ENCODE measurements at regions not wholly inside any gene's neighbourhood (a gene's known extent, or its start where the extent isn't known, plus 50 kb on each side); places are given as distances from the start of the nearest gene placed in this dataset.
"Not testable (repeated sequence)": the region's sequence is repeated elsewhere in the genome, so short reads cannot be mapped to it uniquely, and the experiment has no call there.

GRCh38 chr2:215866606-215867005 lies 146.7 kb downstream of the MREG start:
- no peaks in the 10 kb centered on the region for H3K36me3 Mint-ChIP-seq (ENCODE audit: unreplicated experiment)
- H3K4me1 Mint-ChIP-seq (ENCODE audit: low read depth, unreplicated experiment) = no peaks in the 10 kb centered on the region
- DNase-seq = no peak
- H3K9me3 Mint-ChIP-seq (ENCODE audit: unreplicated experiment) = no peaks in the 10 kb centered on the region
- H3K27me3 Mint-ChIP-seq (ENCODE audit: unreplicated experiment) = no peaks in the 10 kb centered on the region
- TF ChIP-seq, protein P1, sequence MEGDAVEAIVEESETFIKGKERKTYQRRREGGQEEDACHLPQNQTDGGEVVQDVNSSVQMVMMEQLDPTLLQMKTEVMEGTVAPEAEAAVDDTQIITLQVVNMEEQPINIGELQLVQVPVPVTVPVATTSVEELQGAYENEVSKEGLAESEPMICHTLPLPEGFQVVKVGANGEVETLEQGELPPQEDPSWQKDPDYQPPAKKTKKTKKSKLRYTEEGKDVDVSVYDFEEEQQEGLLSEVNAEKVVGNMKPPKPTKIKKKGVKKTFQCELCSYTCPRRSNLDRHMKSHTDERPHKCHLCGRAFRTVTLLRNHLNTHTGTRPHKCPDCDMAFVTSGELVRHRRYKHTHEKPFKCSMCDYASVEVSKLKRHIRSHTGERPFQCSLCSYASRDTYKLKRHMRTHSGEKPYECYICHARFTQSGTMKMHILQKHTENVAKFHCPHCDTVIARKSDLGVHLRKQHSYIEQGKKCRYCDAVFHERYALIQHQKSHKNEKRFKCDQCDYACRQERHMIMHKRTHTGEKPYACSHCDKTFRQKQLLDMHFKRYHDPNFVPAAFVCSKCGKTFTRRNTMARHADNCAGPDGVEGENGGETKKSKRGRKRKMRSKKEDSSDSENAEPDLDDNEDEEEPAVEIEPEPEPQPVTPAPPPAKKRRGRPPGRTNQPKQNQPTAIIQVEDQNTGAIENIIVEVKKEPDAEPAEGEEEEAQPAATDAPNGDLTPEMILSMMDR (IDR thresholded peaks at IDR 0.05; ENCODE audit: partially characterized antibody, unreplicated experiment) = no peak
- H3K27ac Mint-ChIP-seq (ENCODE audit: unreplicated experiment) = no peak overlapping the region
- no peak overlapping the region for H3K4me3 Mint-ChIP-seq (ENCODE audit: unreplicated experiment)

- no peak overlapping the region for H3K27ac Mint-ChIP-seq (ENCODE audit: unreplicated experiment)
- no peaks in the 10 kb centered on the region for H3K9me3 Mint-ChIP-seq (ENCODE audit: unreplicated experiment)
- H3K4me3 Mint-ChIP-seq (ENCODE audit: unreplicated experiment) = no peak overlapping the region
- no peaks in the 10 kb centered on the region for H3K4me1 Mint-ChIP-seq (ENCODE audit: low read depth, unreplicated experiment)
- no peaks in the 10 kb centered on the region for H3K27me3 Mint-ChIP-seq (ENCODE audit: unreplicated experiment)
- no peak for DNase-seq
- TF ChIP-seq, protein P1 (IDR thresholded peaks at IDR 0.05; ENCODE audit: partially characterized antibody, unreplicated experiment) = no peak
- H3K36me3 Mint-ChIP-seq (ENCODE audit: unreplicated experiment) = peaks cover 4% of the 10 kb centered on the region
These were observed 149.7 kb downstream of the MREG start for GRCh38 chr2:215863687-215864086.

DNA sequence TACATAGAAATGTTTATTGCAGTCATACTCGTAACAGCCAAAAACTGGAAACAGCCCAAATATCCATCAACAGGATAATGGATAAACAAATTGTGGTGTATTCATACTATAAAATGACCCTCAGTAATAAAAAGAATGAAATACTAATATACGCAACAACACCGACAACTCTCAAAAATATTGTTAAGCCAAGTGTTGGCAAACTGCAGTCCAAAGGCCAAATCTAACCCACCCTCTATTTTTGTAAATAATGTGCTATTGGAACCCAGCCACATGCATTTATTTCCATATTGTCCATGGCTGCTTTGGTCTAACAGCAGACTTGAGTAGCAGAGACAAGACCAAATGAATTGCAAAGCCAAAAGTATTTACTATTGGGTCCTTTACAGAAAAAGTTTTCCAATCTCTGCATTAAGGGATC lies 151.0 kb downstream of the MREG start:
- Mint-ChIP-seq H3K27ac (ENCODE audit: unreplicated experiment) (no peak overlapping the region), H3K9me3 (ENCODE audit: unreplicated experiment) (no peaks in the 10 kb centered on the region), H3K36me3 (ENCODE audit: unreplicated experiment) (peaks cover 4% of the 10 kb centered on the region), H3K4me1 (ENCODE audit: low read depth, unreplicated experiment) (no peaks in the 10 kb centered on the region), H3K4me3 (ENCODE audit: unreplicated experiment) (no peak overlapping the region), H3K27me3 (ENCODE audit: unreplicated experiment) (no peaks in the 10 kb centered on the region)
- TF ChIP-seq, protein P1 (IDR thresholded peaks at IDR 0.05; ENCODE audit: partially characterized antibody, unreplicated experiment) = no peak
- DNase-seq = no peak

- no peak for DNase-seq
- no peaks in the 10 kb centered on the region for H3K9me3 Mint-ChIP-seq (ENCODE audit: unreplicated experiment)
- H3K4me1 Mint-ChIP-seq (ENCODE audit: low read depth, unreplicated experiment) = no peaks in the 10 kb centered on the region
- H3K27ac Mint-ChIP-seq (ENCODE audit: unreplicated experiment) = no peak overlapping the region
- TF ChIP-seq, protein P1 (IDR thresholded peaks at IDR 0.05; ENCODE audit: partially characterized antibody, unreplicated experiment) = no peak
- H3K36me3 Mint-ChIP-seq (ENCODE audit: unreplicated experiment) = peaks cover 4% of the 10 kb centered on the region
- no peaks in the 10 kb centered on the region for H3K27me3 Mint-ChIP-seq (ENCODE audit: unreplicated experiment)
- no peak overlapping the region for H3K4me3 Mint-ChIP-seq (ENCODE audit: unreplicated experiment)
These were observed 151.6 kb downstream of the MREG start for GRCh38 chr2:215861607-215862350.

- TF ChIP-seq, protein P1 (IDR thresholded peaks at IDR 0.05; ENCODE audit: partially characterized antibody, unreplicated experiment) = no peak
- Mint-ChIP-seq H3K4me3 (ENCODE audit: unreplicated experiment) (no peak overlapping the region), H3K27me3 (ENCODE audit: unreplicated experiment) (no peaks in the 10 kb centered on the region), H3K4me1 (ENCODE audit: low read depth, unreplicated experiment) (no peaks in the 10 kb centered on the region), H3K36me3 (ENCODE audit: unreplicated experiment) (peaks cover 4% of the 10 kb centered on the region), H3K27ac (ENCODE audit: unreplicated experiment) (no peak overlapping the region), H3K9me3 (ENCODE audit: unreplicated experiment) (no peaks in the 10 kb centered on the region)
- DNase-seq = no peak
These were observed 157.3 kb downstream of the MREG start for GRCh38 chr2:215856080-215856479.

DNA sequence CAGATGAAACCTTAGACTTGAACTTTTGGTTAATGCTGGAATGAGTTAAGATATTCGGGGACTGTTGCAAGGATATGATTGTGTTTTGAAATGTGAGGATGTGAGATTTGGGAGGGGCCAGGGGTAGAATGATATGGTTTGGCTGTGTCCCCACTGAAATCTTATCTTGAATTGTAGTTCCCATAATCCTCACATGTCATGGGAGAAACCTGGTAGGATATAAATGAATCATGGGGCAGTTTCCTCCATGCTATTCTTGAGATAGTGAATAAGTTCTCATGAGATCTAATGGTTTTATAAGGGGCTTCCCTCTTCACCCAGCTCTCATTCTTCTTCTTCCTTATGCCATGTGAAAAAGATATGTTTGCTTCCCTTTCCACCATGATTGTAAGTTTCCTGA lies 158.0 kb downstream of the MREG start:
- H3K4me3 Mint-ChIP-seq (ENCODE audit: unreplicated experiment); DNase-seq; H3K9me3 Mint-ChIP-seq (ENCODE audit: unreplicated experiment); H3K27ac Mint-ChIP-seq (ENCODE audit: unreplicated experiment); H3K4me1 Mint-ChIP-seq (ENCODE audit: low read depth, unreplicated experiment); H3K27me3 Mint-ChIP-seq (ENCODE audit: unreplicated experiment); H3K36me3 Mint-ChIP-seq (ENCODE audit: unreplicated experiment): not testable (repeated sequence)
